Body of pancreas (tissue), 4 donors: ENCODE measurements at regions not wholly inside any gene's neighbourhood (a gene's known extent, or its start where the extent isn't known, plus 50 kb on each side); places are given as distances from the start of the nearest gene placed in this dataset.

Experiments
- POLR2A ChIP-seq, 3 donors: fragments of 450-650 bp; IDR thresholded peaks; one replicate each; pipeline ENCODE4 v1.6.1; 2016; ENCODE audit warnings: antibody characterized with exemption in 3 of 3, mild to moderate bottlenecking in 2 of 3
- TF ChIP-seq, protein P1 (sequence below), 7 experiments: fragments of 450-650 bp in 4 of 7; fragments of 200-600 bp in 3 of 7; sonication (generic) in 3 of 7; IDR thresholded peaks; one replicate each; pipeline ENCODE4 v1.5.1; 2016 to 2019; ENCODE audit warnings: antibody characterized with exemption in 7 of 7

DNA sequence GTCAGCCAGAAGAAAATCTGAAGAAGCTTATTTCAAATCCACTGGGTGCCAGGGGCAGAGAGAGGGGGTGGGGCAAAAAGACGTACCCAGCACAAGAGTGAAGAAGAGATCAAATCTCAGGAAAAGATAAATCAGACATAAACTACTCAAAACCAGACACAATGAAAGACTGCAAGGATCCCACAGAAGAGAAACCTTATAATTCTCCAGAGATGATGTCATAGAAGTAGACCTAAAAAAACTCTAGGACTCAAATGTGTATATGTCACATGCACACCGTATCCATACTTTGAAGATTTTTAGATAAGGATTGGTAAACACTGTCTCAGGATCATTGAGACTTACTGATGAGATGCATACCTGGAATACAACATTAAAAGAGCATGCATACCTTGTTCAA, 98.5 kb upstream of the PIK3CG start:
- TF ChIP-seq, protein P1, sequence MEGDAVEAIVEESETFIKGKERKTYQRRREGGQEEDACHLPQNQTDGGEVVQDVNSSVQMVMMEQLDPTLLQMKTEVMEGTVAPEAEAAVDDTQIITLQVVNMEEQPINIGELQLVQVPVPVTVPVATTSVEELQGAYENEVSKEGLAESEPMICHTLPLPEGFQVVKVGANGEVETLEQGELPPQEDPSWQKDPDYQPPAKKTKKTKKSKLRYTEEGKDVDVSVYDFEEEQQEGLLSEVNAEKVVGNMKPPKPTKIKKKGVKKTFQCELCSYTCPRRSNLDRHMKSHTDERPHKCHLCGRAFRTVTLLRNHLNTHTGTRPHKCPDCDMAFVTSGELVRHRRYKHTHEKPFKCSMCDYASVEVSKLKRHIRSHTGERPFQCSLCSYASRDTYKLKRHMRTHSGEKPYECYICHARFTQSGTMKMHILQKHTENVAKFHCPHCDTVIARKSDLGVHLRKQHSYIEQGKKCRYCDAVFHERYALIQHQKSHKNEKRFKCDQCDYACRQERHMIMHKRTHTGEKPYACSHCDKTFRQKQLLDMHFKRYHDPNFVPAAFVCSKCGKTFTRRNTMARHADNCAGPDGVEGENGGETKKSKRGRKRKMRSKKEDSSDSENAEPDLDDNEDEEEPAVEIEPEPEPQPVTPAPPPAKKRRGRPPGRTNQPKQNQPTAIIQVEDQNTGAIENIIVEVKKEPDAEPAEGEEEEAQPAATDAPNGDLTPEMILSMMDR (IDR thresholded peaks at IDR 0.05), result no peak
- TF ChIP-seq POLR2A (IDR thresholded peaks at IDR 0.05), result no peak
